K562 (cell line): ENCODE measurements at regions not wholly inside any gene's neighbourhood (a gene's known extent, or its start where the extent isn't known, plus 50 kb on each side); places are given as distances from the start of the nearest gene placed in this dataset.

ENCODE experiments used
- ARID4B ChIP-seq: sonication (generic); formaldehyde crosslinking; IDR thresholded peaks from 2 replicates; pipeline ENCODE4 v1.8.0; 2022; ENCODE audit warnings: mild to moderate bottlenecking, missing genetic modification reagents
- CREB1 ChIP-seq, 2 experiments: sonication (generic) in 1 of 2; formaldehyde crosslinking in 1 of 2; IDR thresholded peaks; 2 replicates each; pipeline versions ENCODE4 v1.6.1 to v1.8.0; 2012 to 2022; ENCODE audit warnings: inconsistent platforms in 1 of 2, mild to moderate bottlenecking in 1 of 2, missing genetic modification reagents in 1 of 2, moderate library complexity in 1 of 2
- ETS1 ChIP-seq: conservative IDR thresholded peaks from 2 replicates; pipeline ENCODE4 v1.6.1; 2011; ENCODE audit warnings: low read depth, mild to moderate bottlenecking, low read length; ENCODE audit not compliant: control insufficient read depth
- ETV5 ChIP-seq: sonication (generic); formaldehyde crosslinking; IDR thresholded peaks from 2 replicates; pipeline ENCODE4 v1.4.0; 2020; ENCODE audit warnings: low read depth, mild to moderate bottlenecking, missing genetic modification reagents
- FOXP1 ChIP-seq: sonication (generic); formaldehyde crosslinking; IDR thresholded peaks from 2 replicates; pipeline ENCODE4 v1.8.0; 2022; ENCODE audit warnings: mild to moderate bottlenecking, missing genetic modification reagents
- RBM15 ChIP-seq: fragments of 200-400 bp; formaldehyde crosslinking; IDR thresholded peaks from 2 replicates; pipeline ENCODE4 v1.6.1; 2018; ENCODE audit warnings: mild to moderate bottlenecking, low read length, moderate library complexity; ENCODE audit not compliant: insufficient read depth
- RFX1 ChIP-seq: fragments of 450-650 bp; IDR thresholded peaks from 2 replicates; pipeline ENCODE4 v1.6.1; 2016; ENCODE audit warnings: mild to moderate bottlenecking, moderate library complexity
- RREB1 ChIP-seq: fragments of 250-450 bp; sonication (Bioruptor Pico); IDR thresholded peaks from 2 replicates; pipeline ENCODE4 v1.4.0; 2020
- SMARCA5 ChIP-seq: fragments of 450-650 bp; IDR thresholded peaks from 2 replicates; pipeline ENCODE4 v1.6.1; 2016
- THRAP3 ChIP-seq: fragments of 450-650 bp; IDR thresholded peaks from 2 replicates; pipeline ENCODE4 v1.6.1; 2016; ENCODE audit warnings: mild to moderate bottlenecking, inconsistent platforms, borderline replicate concordance
- TRIM25 ChIP-seq: fragments of 450-650 bp; IDR thresholded peaks from 2 replicates; pipeline ENCODE4 v1.7.0; 2016; ENCODE audit warnings: borderline replicate concordance
- ZFP30 ChIP-seq: fragments of 250-450 bp; sonication (Bioruptor Pico); IDR thresholded peaks from 2 replicates; pipeline ENCODE4 v1.8.0; 2022; ENCODE audit warnings: moderate library complexity, mild to moderate bottlenecking, inconsistent platforms, borderline replicate concordance

GRCh38 chr6:26195376-26195923 lies 108.2 kb downstream of the HFE start (continued):
- TF ChIP-seq RREB1 (CRISPR knock-in tag) (no peak), ETV5 (CRISPR knock-in tag) (peak; percentile 43), TRIM25 (no peak), ETS1 (peak; percentile 24; the same call in 1 of the 2 replicates), RFX1 (no peak), ARID4B (no peak), RBM15 (no peak), THRAP3 (0 out of 2 replicates have a peak, but pooled peaks have one; percentile 64), CREB1 (IDR thresholded peaks at IDR 0.05) (peak; percentile 69; the same call in 1 of the 2 replicates), CREB1 (CRISPR knock-in tag; IDR thresholded peaks at IDR 0.05) (peak; percentile 72), SMARCA5 (0 out of 2 replicates have a peak, but pooled peaks have one; percentile 58), ZFP30 (CRISPR knock-in tag) (no peak), FOXP1 (CRISPR knock-in tag) (peak; percentile 81; the same call in 1 of the 2 replicates)
